ENCODE measurements at regions not wholly inside any gene's neighbourhood (a gene's known extent, or its start where the extent isn't known, plus 50 kb on each side); places are given as distances from the start of the nearest gene placed in this dataset.

- no peak overlapping the region for H3K27ac ChIP-seq
- H3K4me3 ChIP-seq, result no peak overlapping the region
Measured at GRCh38 chr6:119658917-119659316, 309.4 kb upstream of the MAN1A1 start.

- Histone ChIP-seq H3K27ac (no peak overlapping the region), H3K4me3 (no peak overlapping the region)
Measured at GRCh38 chr6:119655124-119655523, 305.6 kb upstream of the MAN1A1 start.

- Histone ChIP-seq H3K27ac (no peak overlapping the region), H3K4me3 (no peak overlapping the region)
Measured at GRCh38 chr6:119653329-119653728, 303.8 kb upstream of the MAN1A1 start.

- Histone ChIP-seq H3K4me3 (no peak overlapping the region), H3K27ac (no peak overlapping the region)
Measured at GRCh38 chr6:119649531-119649930, 300.0 kb upstream of the MAN1A1 start.

- Histone ChIP-seq H3K27ac (no peak overlapping the region), H3K4me3 (no peak overlapping the region)
Measured at GRCh38 chr6:119647309-119647708, 297.7 kb upstream of the MAN1A1 start.

GRCh38 chr6:119643876-119644275 is 294.3 kb upstream of the MAN1A1 start:
- Histone ChIP-seq H3K27ac (no peak overlapping the region), H3K4me3 (no peak overlapping the region)

GRCh38 chr6:119637768-119638167 is 288.2 kb upstream of the MAN1A1 start:
- no peak overlapping the region for H3K4me3 ChIP-seq
- no peak overlapping the region for H3K27ac ChIP-seq

- Histone ChIP-seq H3K4me3 (no peak overlapping the region), H3K27ac (no peak overlapping the region)
Measured at GRCh38 chr6:119636060-119636459, 286.5 kb upstream of the MAN1A1 start.

- no peak overlapping the region for H3K27ac ChIP-seq
Measured at GRCh38 chr6:119633461-119633860, 283.9 kb upstream of the MAN1A1 start.

GRCh38 chr6:119630561-119631192 is 281.1 kb upstream of the MAN1A1 start:
- Histone ChIP-seq H3K4me3 (no peak overlapping the region), H3K27ac (no peak overlapping the region)

More at GRCh38 chr6:119633461-119633860, 283.9 kb upstream of the MAN1A1 start:
- no peak overlapping the region for H3K4me3 ChIP-seq

- H3K4me3 ChIP-seq, result no peak overlapping the region
- H3K27ac ChIP-seq, result no peak overlapping the region
Measured at GRCh38 chr6:119628691-119629594, 279.4 kb upstream of the MAN1A1 start.

GRCh38 chr6:119627908-119628669 is 278.5 kb upstream of the MAN1A1 start:
- H3K27ac ChIP-seq, result peak overlapping the region in 5 of 21 experiments; percentile 27 to 47 (median 30)
- no peak overlapping the region for H3K4me3 ChIP-seq

GRCh38 chr6:119626884-119627619 is 277.5 kb upstream of the MAN1A1 start:
- Histone ChIP-seq H3K4me3 (no peak overlapping the region), H3K27ac (peak overlapping the region in 3 of 21 experiments; percentile 30 to 47 (median 41))

GRCh38 chr6:119620846-119621555 is 271.4 kb upstream of the MAN1A1 start:
- Histone ChIP-seq H3K4me3 (no peak overlapping the region), H3K27ac (peak overlapping the region in 7 of 21 experiments; percentile 24 to 56 (median 46))

GRCh38 chr6:119614138-119614537 is 264.6 kb upstream of the MAN1A1 start:
- no peak overlapping the region for H3K27ac ChIP-seq

GRCh38 chr6:119612911-119613381 is 263.4 kb upstream of the MAN1A1 start:
- H3K27ac ChIP-seq, result no peak overlapping the region
- H3K4me3 ChIP-seq, result no peak overlapping the region

More at GRCh38 chr6:119614138-119614537, 264.6 kb upstream of the MAN1A1 start:
- no peak overlapping the region for H3K4me3 ChIP-seq

- Histone ChIP-seq H3K27ac (no peak overlapping the region), H3K4me3 (no peak overlapping the region)
Measured at GRCh38 chr6:119612176-119612891, 262.8 kb upstream of the MAN1A1 start.

GRCh38 chr6:119610754-119611153 is 261.2 kb upstream of the MAN1A1 start:
- Histone ChIP-seq H3K27ac (no peak overlapping the region), H3K4me3 (no peak overlapping the region)
